ENCODE measurements at regions not wholly inside any gene's neighbourhood (a gene's known extent, or its start where the extent isn't known, plus 50 kb on each side); places are given as distances from the start of the nearest gene placed in this dataset.

DNA sequence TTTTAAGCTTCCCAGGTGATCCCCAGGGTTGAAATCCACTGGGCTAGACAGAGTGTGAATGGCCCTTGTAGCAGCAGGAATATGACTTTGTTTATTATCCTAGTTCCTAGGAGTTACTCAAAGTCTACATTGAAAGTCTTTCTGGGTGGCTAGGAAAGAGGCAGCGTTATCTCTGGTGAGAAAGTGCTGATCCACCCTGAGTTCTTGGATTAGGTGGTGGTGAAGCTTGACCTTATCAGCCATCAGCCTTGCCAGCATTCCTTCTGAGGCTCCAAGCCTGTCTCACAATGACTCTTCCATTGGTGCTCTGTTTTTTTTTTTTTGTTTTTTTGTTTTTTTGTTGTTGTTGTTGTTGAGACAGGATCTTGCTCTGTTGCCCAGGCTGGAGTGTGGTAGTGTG, 83.1 kb upstream of the CLCN4 start:
- H3F3A ChIP-seq (replicated peaks; ENCODE audit: low read depth): no peaks in the 10 kb centered on the region

More for the DNA sequence above, 83.1 kb upstream of the CLCN4 start:
- ATAC-seq (no peak), DNase-seq (ENCODE audit: low spot score) (no peak)
- no peaks in the 10 kb centered on the region for H3K27me3 ChIP-seq (ENCODE audit: insufficient read depth)
- Mint-ChIP-seq H3K36me3 (ENCODE audit: low read depth) (peaks cover 4% of the 10 kb centered on the region; the same call in 1 of the 3 replicates), H3K4me1 (peaks cover 14% of the 10 kb centered on the region; the same call in 2 of the 3 replicates), H3K4me3 (no peak overlapping the region), H3K9me3 (no peaks in the 10 kb centered on the region), H3K27me3 (ENCODE audit: insufficient read depth, low read depth, poor library complexity) (no peaks in the 10 kb centered on the region), H3K27ac (no peak overlapping the region)
- no peaks in the 10 kb centered on the region for H4K20me1 ChIP-seq (replicated peaks; ENCODE audit: insufficient read depth)
- no peak overlapping the region for H3K27ac ChIP-seq (ENCODE audit: low read depth)
- H2AFZ ChIP-seq: no peak overlapping the region
- H3K4me2 ChIP-seq: no peak overlapping the region
- H3K79me2 ChIP-seq (replicated peaks; ENCODE audit: insufficient read depth): no peaks in the 10 kb centered on the region
- H3K36me3 ChIP-seq (ENCODE audit: insufficient read depth): no peaks in the 10 kb centered on the region
- TF ChIP-seq POLR2AphosphoS5 (IDR thresholded peaks at IDR 0.05; ENCODE audit: low read depth): no peak
- TF ChIP-seq ETS1 (IDR thresholded peaks at IDR 0.05): no peak
- TF ChIP-seq ZNF114 (CRISPR knock-in tag; IDR thresholded peaks at IDR 0.05): no peak
- no peak for TF ChIP-seq ZNF462 (CRISPR knock-in tag; IDR thresholded peaks at IDR 0.05)
- TF ChIP-seq JUNB (IDR thresholded peaks at IDR 0.05; ENCODE audit: unreplicated experiment): no peak
- TF ChIP-seq STAT1 (IDR thresholded peaks at IDR 0.05; ENCODE audit: unreplicated experiment): no peak
- no peaks in the 10 kb centered on the region; the same call in 1 of the 2 replicates for H3K4me1 ChIP-seq (ENCODE audit: insufficient read depth)
- no peaks in the 10 kb centered on the region for H3K9me2 ChIP-seq (ENCODE audit: insufficient read depth)
- H3K4me3 ChIP-seq: no peak overlapping the region

All from GM23338 (cell line).